ENCODE measurements at regions not wholly inside any gene's neighbourhood (a gene's known extent, or its start where the extent isn't known, plus 50 kb on each side); places are given as distances from the start of the nearest gene placed in this dataset.

DNA sequence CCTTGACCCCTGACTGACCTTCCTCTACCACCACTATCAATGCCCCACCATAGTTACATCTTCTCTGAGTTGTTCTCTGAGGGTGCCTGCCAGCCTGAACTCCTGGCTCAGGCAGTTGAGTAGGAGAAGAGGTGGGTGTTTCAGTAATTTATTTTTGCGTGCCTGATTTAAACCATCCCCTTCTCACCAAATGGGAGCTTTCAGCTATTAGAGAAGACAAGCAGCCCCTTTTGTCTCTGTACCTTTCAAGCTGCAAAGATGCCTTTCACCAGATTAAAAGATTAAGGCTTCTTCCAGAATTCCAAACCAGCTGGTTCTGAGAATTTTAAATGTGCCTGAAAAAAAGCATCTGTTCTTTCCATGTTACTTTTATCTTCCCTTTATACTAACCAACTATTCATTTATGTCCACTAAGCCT lies 223.8 kb downstream of the FAM76B start:
- 44 to 67% methylated on average over 1 of the region's 1 CpG for WGBS, 2 donors
- Histone ChIP-seq H3K4me3 (no peak overlapping the region), H3K36me3 (no peaks in the 10 kb centered on the region), H3K4me1 (peaks cover 0 to 16% (median 0%) of the 10 kb centered on the region in 3 donors), H3K27me3 (no peaks in the 10 kb centered on the region), H3K9me3 (peaks cover 0 to 13% (median 7%) of the 10 kb centered on the region in 3 donors), H3K27ac (no peak overlapping the region)
- intact Hi-C loops (cut with DNase I) = no loop called here
- no peak for TF ChIP-seq POLR2A (IDR thresholded peaks at IDR 0.05)
- TF ChIP-seq, protein P1, sequence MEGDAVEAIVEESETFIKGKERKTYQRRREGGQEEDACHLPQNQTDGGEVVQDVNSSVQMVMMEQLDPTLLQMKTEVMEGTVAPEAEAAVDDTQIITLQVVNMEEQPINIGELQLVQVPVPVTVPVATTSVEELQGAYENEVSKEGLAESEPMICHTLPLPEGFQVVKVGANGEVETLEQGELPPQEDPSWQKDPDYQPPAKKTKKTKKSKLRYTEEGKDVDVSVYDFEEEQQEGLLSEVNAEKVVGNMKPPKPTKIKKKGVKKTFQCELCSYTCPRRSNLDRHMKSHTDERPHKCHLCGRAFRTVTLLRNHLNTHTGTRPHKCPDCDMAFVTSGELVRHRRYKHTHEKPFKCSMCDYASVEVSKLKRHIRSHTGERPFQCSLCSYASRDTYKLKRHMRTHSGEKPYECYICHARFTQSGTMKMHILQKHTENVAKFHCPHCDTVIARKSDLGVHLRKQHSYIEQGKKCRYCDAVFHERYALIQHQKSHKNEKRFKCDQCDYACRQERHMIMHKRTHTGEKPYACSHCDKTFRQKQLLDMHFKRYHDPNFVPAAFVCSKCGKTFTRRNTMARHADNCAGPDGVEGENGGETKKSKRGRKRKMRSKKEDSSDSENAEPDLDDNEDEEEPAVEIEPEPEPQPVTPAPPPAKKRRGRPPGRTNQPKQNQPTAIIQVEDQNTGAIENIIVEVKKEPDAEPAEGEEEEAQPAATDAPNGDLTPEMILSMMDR (IDR thresholded peaks at IDR 0.05) = no peak
- DNase-seq = no peak

DNA sequence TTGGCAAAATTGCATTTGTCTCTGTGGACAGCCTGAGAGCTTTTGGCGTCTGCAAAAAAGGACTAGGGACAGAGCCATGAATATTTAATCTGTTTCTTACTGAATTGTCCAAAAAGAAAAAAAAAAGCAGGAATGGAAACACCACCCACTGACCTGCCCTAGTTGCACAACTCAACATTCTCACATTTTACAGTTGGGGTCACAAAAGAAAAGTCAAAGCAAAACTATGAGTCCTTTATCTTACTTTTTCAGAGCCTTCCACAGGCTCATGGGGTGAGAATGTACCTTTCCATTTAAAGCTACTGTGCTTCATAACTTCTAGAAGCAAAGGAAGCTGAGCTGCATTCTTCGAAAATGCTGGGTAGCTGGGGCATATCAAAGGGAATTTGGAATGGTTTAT lies 225.7 kb downstream of the FAM76B start:
- H3K9me3 ChIP-seq = peaks cover 0 to 3% (median 0%) of the 10 kb centered on the region in 3 donors
- intact Hi-C loops (cut with DNase I) = no loop called here
- H3K27ac ChIP-seq = no peak overlapping the region
- H3K36me3 ChIP-seq = no peaks in the 10 kb centered on the region
- WGBS, 2 donors = 21 to 32% methylated on average over 2 of the region's 2 CpGs
- TF ChIP-seq POLR2A (IDR thresholded peaks at IDR 0.05) = no peak
- TF ChIP-seq, protein P1 (IDR thresholded peaks at IDR 0.05) = no peak
- no peak overlapping the region for H3K4me3 ChIP-seq
- no peaks in the 10 kb centered on the region for H3K27me3 ChIP-seq
- peaks cover 5 to 29% (median 9%) of the 10 kb centered on the region in 3 donors for H3K4me1 ChIP-seq
- no peak for DNase-seq

DNA sequence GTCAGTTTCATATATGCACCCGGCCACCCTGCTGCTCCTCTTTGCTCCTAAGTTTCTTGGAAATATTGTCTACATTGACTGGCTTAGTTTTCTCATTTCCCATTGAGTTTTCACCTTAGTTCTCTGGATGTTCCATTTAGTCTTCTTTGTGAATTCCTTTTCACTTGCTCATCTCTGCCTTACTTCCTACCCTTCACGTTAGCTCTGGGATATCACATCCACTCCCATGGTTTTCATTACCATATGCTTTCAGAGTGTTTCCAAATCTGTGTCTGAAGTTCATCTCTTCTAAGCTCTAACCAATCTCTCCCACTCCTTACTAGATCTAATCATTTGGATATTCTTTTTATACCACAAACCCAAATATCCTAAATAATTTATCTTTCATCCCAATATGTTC lies 226.4 kb downstream of the FAM76B start:
- Histone ChIP-seq H3K36me3 (no peaks in the 10 kb centered on the region), H3K27ac (no peak overlapping the region), H3K9me3 (no peaks in the 10 kb centered on the region), H3K4me1 (peaks cover 5 to 29% (median 9%) of the 10 kb centered on the region in 3 donors), H3K27me3 (no peaks in the 10 kb centered on the region), H3K4me3 (no peak overlapping the region)
- no peak for DNase-seq
- WGBS, 2 donors = 78 to 79% methylated on average over 2 of the region's 2 CpGs
- intact Hi-C loops (cut with DNase I) = no loop called here
- TF ChIP-seq POLR2A (IDR thresholded peaks at IDR 0.05) = no peak
- TF ChIP-seq, protein P1 (IDR thresholded peaks at IDR 0.05) = no peak

DNA sequence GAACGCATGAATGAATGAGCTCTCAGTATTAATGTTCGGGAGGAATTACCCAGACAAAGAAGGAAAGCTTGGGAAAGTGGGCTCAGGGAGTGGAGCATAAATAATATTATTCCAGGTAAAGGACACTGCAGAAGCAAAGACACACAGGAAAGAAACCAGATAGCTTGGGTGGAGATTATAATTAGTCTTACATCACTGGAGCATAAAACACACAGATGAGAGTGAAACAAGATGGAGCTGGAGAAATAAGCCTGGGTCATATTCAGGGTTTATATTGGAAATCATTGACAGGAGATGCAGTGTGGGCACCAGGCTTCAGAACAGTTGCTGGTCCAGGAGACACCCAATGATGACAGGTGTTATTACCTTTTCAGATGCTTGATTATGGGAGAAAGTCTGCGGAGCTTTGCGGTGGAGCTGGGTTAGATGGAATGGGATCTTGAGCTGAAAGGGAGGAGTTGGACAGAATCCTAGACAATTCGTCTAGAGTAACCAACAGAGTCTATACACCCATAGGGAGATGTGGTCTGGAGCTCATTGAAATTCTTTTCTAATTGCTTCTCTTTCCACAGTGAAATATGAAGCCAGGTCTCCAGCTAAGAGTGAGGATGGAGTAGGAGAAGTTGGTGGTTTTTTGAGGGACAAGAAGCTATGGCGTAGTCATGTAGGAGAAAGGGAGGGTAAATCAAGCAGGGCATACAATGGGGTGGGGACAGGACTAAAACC lies 227.2 kb downstream of the FAM76B start:
- Histone ChIP-seq H3K9me3 (no peaks in the 10 kb centered on the region), H3K27ac (no peak overlapping the region), H3K27me3 (no peaks in the 10 kb centered on the region), H3K36me3 (no peaks in the 10 kb centered on the region), H3K4me1 (peaks cover 5 to 29% (median 9%) of the 10 kb centered on the region in 3 donors), H3K4me3 (no peak overlapping the region)
- intact Hi-C loops (cut with DNase I) = no loop called here
- 94% methylated on average over 6 of the region's 6 CpGs for WGBS, 2 donors
- no peak for TF ChIP-seq POLR2A (IDR thresholded peaks at IDR 0.05)
- TF ChIP-seq, protein P1 (IDR thresholded peaks at IDR 0.05) = no peak
- DNase-seq = no peak

DNA sequence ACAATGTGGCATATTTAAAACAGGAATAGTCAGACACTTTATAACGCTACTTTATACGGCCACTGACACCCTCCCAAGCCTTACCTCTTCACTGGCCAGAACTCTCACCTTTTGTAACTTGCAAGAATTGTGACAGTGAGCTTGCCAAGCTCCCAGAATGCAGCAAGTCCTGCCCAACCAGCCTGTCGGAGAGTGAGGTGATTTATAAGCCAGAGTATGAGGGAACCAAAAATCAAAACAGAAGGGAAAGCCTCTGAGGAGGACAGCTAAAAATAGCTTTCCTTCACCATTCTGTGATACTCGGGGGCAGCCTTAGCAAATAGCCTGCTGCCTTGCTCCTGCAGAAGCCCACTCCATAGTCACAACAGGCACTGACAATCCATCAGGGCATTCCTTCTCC lies 229.7 kb downstream of the FAM76B start:
- TF ChIP-seq POLR2A (IDR thresholded peaks at IDR 0.05) = no peak
- TF ChIP-seq, protein P1 (IDR thresholded peaks at IDR 0.05) = no peak
- Histone ChIP-seq H3K36me3 (no peaks in the 10 kb centered on the region), H3K4me1 (peaks cover 5 to 19% (median 11%) of the 10 kb centered on the region in 3 donors), H3K27me3 (no peaks in the 10 kb centered on the region), H3K27ac (peak overlapping the region in 2 of 4 donors; percentile 5 to 36), H3K4me3 (no peak overlapping the region), H3K9me3 (no peaks in the 10 kb centered on the region)
- WGBS, 2 donors = 28 to 52% methylated on average over 3 to 4 of the region's 4 CpGs
- DNase-seq = no peak
- intact Hi-C loops (cut with DNase I) = no loop called here

Data from esophagus squamous epithelium (tissue), 5 donors.